Omental fat pad (tissue), 3 donors: ENCODE measurements at regions not wholly inside any gene's neighbourhood (a gene's known extent, or its start where the extent isn't known, plus 50 kb on each side); places are given as distances from the start of the nearest gene placed in this dataset.
"Not testable (repeated sequence)": the region's sequence is repeated elsewhere in the genome, so short reads cannot be mapped to it uniquely, and the experiment has no call there.

ENCODE experiments used
- ATAC-seq: fragments of 150-250 bp; one replicate; pipeline ENCODE4 v1.9.1; 2016; ENCODE audit warnings: mild to moderate bottlenecking, moderate library complexity; ENCODE audit not compliant: low FRiP score
- DNase-seq: peaks from one replicate; pipeline ENCODE4 v3.0.0-alpha.2; 2019; ENCODE audit warnings: low spot score
- TF ChIP-seq, protein P1 (sequence below), 3 donors: fragments of 450-650 bp; IDR thresholded peaks; one replicate each; pipeline ENCODE4 v1.5.1; 2016 to 2017; ENCODE audit warnings: antibody characterized with exemption in 3 of 3, mild to moderate bottlenecking in 3 of 3, moderate library complexity in 2 of 3

- DNase-seq: no peak
- no peak for ATAC-seq
- TF ChIP-seq, protein P1, sequence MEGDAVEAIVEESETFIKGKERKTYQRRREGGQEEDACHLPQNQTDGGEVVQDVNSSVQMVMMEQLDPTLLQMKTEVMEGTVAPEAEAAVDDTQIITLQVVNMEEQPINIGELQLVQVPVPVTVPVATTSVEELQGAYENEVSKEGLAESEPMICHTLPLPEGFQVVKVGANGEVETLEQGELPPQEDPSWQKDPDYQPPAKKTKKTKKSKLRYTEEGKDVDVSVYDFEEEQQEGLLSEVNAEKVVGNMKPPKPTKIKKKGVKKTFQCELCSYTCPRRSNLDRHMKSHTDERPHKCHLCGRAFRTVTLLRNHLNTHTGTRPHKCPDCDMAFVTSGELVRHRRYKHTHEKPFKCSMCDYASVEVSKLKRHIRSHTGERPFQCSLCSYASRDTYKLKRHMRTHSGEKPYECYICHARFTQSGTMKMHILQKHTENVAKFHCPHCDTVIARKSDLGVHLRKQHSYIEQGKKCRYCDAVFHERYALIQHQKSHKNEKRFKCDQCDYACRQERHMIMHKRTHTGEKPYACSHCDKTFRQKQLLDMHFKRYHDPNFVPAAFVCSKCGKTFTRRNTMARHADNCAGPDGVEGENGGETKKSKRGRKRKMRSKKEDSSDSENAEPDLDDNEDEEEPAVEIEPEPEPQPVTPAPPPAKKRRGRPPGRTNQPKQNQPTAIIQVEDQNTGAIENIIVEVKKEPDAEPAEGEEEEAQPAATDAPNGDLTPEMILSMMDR (IDR thresholded peaks at IDR 0.05): no peak
These were observed 145.3 kb upstream of the PRR23C start for GRCh38 chr3:139189943-139190342.

- ATAC-seq: not testable (repeated sequence)
These were observed 149.4 kb upstream of the MRPS22 start for GRCh38 chr3:139194421-139194820.

GRCh38 chr3:139196146-139196545, 147.7 kb upstream of the MRPS22 start:
- not testable (repeated sequence) for DNase-seq, ATAC-seq

More at GRCh38 chr3:139194421-139194820, 149.4 kb upstream of the MRPS22 start:
- DNase-seq: not testable (repeated sequence)

GRCh38 chr3:139197251-139197650, 146.6 kb upstream of the MRPS22 start:
- DNase-seq (no peak), ATAC-seq (no peak)
- TF ChIP-seq, protein P1 (IDR thresholded peaks at IDR 0.05): no peak

DNA sequence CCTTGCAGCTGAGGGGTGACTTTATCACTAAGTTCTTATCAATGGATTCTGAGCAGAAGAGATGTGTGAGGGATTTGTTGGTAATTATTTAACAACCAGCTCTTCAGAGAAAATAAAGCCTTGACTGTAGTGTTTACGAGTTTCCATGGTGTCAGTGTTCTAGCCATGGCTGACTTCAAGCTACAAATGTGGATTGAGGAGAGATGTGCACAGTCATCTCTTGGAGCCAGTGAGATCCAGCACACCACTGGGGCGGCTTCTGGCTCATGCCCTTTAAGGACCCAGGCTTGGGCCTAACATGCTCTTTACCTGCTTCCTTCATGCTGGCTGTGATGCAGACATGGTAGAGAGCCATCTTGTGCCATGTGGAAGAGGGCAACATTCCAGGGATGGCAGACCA, 145.6 kb upstream of the MRPS22 start:
- TF ChIP-seq, protein P1 (IDR thresholded peaks at IDR 0.05): no peak
- ATAC-seq (no peak), DNase-seq (no peak)

- ATAC-seq (no peak), DNase-seq (no peak)
- TF ChIP-seq, protein P1 (IDR thresholded peaks at IDR 0.05): no peak
These were observed 144.9 kb upstream of the MRPS22 start for GRCh38 chr3:139198929-139199328.

DNA sequence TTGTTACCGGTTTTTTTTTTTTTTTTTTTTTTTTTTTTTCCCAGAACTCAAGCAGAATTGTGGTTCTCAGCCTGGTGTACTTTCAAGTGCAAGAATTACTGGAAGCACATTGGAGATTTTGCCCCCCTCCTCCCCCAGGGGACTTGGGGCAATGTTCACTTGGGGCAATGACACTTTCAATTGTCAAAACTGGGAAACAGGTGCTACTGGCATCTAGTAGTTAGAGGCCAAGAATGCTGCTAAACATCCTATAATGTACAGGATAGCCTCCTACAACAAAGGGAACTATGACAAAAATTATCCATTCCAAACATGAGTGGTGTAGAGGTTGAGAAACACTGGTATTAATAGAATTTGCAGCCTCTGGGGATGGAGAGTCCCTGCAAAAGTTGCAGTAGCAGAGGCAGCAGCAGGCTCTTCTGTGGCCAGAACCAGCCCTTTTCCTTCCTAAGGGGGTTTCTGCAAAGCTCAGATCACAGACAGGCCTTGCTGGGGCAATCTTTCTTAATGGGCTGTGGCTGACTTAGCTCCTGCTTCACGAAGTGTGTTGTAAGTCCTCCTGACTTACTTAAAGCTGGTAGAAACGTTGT, 144.3 kb upstream of the MRPS22 start:
- ATAC-seq (no peak), DNase-seq (no peak)
- TF ChIP-seq, protein P1 (IDR thresholded peaks at IDR 0.05): no peak

- no peak for DNase-seq
- TF ChIP-seq, protein P1 (IDR thresholded peaks at IDR 0.05): no peak
- no peak for ATAC-seq
These were observed 142.2 kb upstream of the MRPS22 start for GRCh38 chr3:139201446-139202225.
